ENCODE measurements at regions not wholly inside any gene's neighbourhood (a gene's known extent, or its start where the extent isn't known, plus 50 kb on each side); places are given as distances from the start of the nearest gene placed in this dataset.

- in situ Hi-C loops (cut with MboI; ENCODE audit: low sequenced_read_pairs) = no loop called here
Observed at GRCh38 chr9:107548298-107549142, 59.0 kb upstream of the KLF4 start.

DNA sequence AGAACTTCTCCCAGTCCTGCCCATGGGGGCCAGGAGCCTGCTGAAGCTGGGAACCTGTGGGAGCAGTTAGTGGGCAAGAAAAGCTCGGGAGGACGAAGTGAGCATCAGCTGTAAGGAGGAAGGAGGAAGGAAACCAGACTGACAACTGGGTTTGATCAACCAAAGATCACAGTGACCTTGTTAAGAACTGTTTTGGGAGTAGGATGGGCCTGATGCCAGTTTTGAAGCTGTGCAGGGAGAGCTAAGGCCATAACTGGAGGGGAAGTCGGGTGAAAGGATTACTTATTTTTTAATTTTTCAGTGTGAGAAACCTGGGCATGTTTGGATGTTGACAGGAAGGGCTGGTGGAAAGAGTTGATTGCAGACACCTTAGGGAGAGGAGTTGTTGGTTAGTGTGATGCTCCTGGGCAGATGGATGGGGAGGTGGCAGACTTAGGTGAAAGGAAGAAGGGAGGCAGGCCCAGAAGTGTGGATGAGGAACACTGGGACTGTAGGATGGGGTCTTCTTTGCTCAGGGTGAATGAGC is 58.3 kb upstream of the KLF4 start:
- in situ Hi-C loops (cut with MboI; ENCODE audit: low sequenced_read_pairs) = no loop called here

DNA sequence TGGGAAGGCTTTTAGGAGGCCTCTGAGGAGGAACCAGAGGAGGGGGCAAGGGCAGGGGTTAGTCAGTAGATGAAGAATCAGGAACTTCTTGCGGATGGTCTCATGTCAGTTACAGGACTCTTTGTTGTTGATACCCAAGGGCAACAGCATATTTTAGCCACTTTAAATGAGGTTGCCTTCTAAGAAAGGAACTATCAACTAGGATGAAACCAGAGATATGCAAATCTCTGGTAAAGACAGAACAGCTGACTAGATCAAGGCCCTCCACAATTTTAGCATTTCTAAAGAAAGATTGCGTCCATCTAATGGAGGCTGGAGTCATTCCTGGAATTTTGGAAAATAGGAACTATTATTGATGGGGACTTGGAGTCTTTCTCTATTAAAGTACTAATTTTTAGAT is 57.7 kb upstream of the KLF4 start:
- in situ Hi-C loops (cut with MboI; ENCODE audit: low sequenced_read_pairs) = no loop called here

DNA sequence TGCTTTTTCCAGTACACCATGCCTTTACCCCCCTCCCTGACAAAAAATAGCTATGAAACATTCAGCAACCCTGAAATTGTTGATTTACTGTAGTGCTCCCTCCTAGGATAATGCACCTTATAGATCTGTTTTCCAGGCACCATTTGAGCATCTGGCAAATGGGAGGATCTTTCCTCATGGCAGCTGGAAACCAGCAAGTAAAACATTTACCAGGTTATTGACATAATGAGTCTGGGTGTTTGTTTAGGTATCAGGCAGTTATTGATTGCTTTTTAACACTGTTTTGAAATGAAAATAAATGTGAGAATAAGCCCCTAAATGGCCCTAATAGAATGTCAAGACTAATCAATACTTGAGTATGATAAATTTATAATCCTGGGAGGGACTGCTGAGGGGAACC is 57.3 kb upstream of the KLF4 start:
- in situ Hi-C loops (cut with MboI; ENCODE audit: low sequenced_read_pairs) = no loop called here

DNA sequence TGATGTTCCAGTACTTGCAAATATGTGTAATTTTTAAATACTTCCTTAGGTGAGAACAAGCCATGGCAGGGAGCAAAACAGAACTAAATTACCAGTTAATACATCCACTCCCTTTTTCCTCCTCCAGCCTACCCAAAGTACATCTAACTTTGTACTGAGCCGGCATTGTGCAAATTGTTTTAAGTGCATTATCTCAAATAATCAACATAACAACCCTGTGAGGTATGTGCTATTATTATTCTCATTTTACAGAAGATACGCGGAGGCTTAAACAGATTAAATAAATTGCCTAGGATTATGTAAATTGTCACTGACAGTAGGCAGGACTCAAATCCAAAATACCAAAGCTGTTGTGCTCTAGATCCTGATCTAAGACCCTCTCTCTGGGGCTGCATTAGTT is 55.5 kb upstream of the KLF4 start:
- in situ Hi-C loops (cut with MboI; ENCODE audit: low sequenced_read_pairs) = no loop called here

- in situ Hi-C loops (cut with MboI; ENCODE audit: low sequenced_read_pairs) = no loop called here
Observed at GRCh38 chr9:107542411-107543157, 53.0 kb upstream of the KLF4 start.

DNA sequence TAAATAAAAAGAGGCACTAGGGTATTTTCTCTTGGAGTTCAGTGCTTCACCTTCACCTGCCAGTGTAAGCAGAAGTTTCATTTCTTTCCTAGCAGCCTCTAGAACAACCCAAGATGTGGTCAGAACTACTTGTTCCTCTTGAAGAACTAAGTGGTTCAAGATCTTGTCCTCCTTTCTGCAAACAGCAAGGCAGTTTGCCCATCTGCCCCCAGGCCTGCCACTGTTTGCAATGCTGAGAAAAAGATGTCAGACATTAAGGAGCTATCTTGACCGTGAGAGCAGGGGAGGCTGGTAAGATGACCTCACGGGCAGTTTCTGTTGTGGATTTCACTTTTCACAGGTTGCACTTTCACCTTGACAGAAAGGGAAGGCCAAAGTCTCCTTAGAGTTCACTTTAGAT is 52.0 kb upstream of the KLF4 start:
- in situ Hi-C loops (cut with MboI; ENCODE audit: low sequenced_read_pairs) = no loop called here

GRCh38 chr9:107540164-107540561 is 50.6 kb upstream of the KLF4 start:
- in situ Hi-C loops (cut with MboI; ENCODE audit: low sequenced_read_pairs) = no loop called here

DNA sequence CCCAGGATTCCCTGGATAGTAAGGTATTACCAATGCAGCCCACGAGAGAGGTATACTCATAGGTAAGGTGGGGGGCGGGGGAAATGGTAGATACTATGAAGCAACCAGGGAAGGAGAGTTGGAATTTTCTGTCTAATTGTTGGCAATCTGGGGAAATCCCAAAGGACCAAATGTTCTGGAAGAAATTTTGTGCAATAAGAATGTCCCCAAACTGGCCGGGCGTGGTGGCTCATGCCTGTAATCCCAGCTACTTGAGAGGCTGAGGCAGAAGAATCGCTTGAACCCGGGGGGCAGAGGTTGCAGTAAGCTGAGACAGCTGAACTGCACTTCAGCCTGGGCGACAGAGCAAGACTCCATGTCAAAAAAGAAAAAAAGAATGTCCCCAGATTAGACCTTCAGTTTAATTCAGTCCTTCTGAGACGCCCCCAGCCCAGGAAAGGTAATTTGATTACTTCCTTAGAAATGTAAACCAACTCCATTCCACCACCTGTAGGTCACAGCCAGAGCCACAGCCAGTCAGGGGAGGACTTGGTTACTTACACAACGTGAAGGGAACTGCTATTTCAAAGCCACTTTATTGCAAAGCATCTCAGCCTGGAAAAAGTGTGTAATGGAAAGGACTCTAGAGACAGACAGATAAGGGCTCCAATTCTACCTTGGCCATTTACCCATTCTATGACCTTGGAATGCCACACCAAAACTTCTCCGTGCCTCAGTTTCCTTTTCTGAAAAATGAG is 50.0 kb upstream of the KLF4 start:
- in situ Hi-C loops (cut with MboI; ENCODE audit: low sequenced_read_pairs) = no loop called here
